Activated T-cell treated with anti-CD3 and anti-CD28 coated beads, Interleukin-2, amount 50 U/mL, for 24 hours (primary cell): ENCODE measurements at regions not wholly inside any gene's neighbourhood (a gene's known extent, or its start where the extent isn't known, plus 50 kb on each side); places are given as distances from the start of the nearest gene placed in this dataset.

Source experiments
- DNase-seq: peaks from one replicate; pipeline ENCODE4 v3.0.0-alpha.2; 2020
- H3K27ac Mint-ChIP-seq: 2 replicates; pipeline ENCODE4 v1.8.0; 2020; ENCODE audit warnings: mild to moderate bottlenecking, mixed read lengths
- H3K27me3 Mint-ChIP-seq: 2 replicates; pipeline ENCODE4 v1.8.0; 2020; ENCODE audit warnings: mixed read lengths
- H3K36me3 Mint-ChIP-seq: 2 replicates; pipeline ENCODE4 v1.8.0; 2020; ENCODE audit warnings: low read depth, mixed read lengths
- H3K4me1 Mint-ChIP-seq: 2 replicates; pipeline ENCODE4 v1.8.0; 2020; ENCODE audit warnings: low read depth, mixed read lengths
- H3K4me3 Mint-ChIP-seq: 2 replicates; pipeline ENCODE4 v1.8.0; 2020; ENCODE audit warnings: mild to moderate bottlenecking, moderate library complexity, mixed read lengths
- H3K9me3 Mint-ChIP-seq: 2 replicates; pipeline ENCODE4 v1.8.0; 2020; ENCODE audit warnings: mixed read lengths

GRCh38 chr3:159861369-159861987 lies 127.2 kb upstream of the IL12A start:
- no peak for DNase-seq
- Mint-ChIP-seq H3K27me3 (peaks cover 14% of the 10 kb centered on the region), H3K4me3 (no peak overlapping the region), H3K27ac (no peak overlapping the region), H3K36me3 (no peaks in the 10 kb centered on the region), H3K9me3 (no peaks in the 10 kb centered on the region), H3K4me1 (peaks cover 4% of the 10 kb centered on the region)

DNA sequence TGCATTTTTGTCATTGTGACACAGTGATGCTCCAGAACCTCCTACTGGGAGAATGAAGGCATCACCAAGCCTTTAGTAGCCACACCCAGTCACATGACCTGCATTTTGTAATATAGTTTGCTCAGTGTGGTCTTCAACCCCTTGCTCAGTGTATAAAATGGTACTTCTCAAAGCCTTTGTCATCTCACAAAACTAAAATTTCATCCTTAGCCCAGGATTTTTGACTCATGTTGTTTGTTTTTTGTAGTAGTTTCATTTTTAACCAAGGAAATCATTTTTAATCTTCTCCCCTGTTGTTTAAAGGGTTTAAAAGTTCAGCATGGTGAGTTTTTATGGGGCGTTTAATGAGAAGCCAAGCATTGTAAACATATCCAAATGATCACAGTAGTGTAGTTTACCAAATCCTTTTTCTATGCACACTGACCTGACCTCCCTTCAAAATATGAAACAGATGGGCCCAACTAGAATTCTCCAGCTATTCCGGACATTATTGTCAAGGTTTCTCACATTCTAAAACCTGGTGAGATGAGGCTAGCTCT lies 123.5 kb upstream of the IL12A start:
- H3K27me3 Mint-ChIP-seq = no peaks in the 10 kb centered on the region
- H3K36me3 Mint-ChIP-seq = no peaks in the 10 kb centered on the region

GRCh38 chr3:159866201-159866746 lies 122.4 kb upstream of the IL12A start:
- Mint-ChIP-seq H3K4me3 (no peak overlapping the region), H3K4me1 (no peaks in the 10 kb centered on the region), H3K27ac (no peak overlapping the region), H3K27me3 (no peaks in the 10 kb centered on the region), H3K36me3 (no peaks in the 10 kb centered on the region), H3K9me3 (no peaks in the 10 kb centered on the region)
- no peak for DNase-seq

More for the DNA sequence above, 123.5 kb upstream of the IL12A start:
- Mint-ChIP-seq H3K4me3 (no peak overlapping the region), H3K9me3 (no peaks in the 10 kb centered on the region), H3K4me1 (no peaks in the 10 kb centered on the region), H3K27ac (no peak overlapping the region)
- DNase-seq = no peak

DNA sequence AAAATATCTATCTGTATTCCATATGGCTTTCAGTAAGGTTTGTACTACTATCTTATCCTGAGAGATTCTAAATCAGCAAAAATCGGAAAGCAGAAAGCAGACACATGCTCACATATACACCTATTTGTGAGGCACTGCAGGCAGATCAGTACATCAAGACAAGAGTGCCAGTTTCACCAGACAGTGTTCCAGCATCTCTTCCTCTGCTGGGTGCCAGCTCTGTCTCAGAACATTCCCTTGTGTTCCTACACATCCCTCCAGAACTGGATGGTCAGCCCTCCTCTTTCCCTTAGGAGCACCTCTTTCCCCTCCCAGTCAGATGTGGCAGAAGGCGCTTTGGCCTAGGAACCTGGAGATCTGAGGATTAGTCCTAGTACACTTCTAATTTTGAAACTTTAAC lies 121.3 kb upstream of the IL12A start:
- H3K27ac Mint-ChIP-seq = no peak overlapping the region
- no peaks in the 10 kb centered on the region for H3K36me3 Mint-ChIP-seq
- H3K4me1 Mint-ChIP-seq = no peaks in the 10 kb centered on the region
- DNase-seq = no peak
- no peaks in the 10 kb centered on the region for H3K9me3 Mint-ChIP-seq
- peaks cover 3% of the 10 kb centered on the region for H3K27me3 Mint-ChIP-seq
- no peak overlapping the region for H3K4me3 Mint-ChIP-seq

DNA sequence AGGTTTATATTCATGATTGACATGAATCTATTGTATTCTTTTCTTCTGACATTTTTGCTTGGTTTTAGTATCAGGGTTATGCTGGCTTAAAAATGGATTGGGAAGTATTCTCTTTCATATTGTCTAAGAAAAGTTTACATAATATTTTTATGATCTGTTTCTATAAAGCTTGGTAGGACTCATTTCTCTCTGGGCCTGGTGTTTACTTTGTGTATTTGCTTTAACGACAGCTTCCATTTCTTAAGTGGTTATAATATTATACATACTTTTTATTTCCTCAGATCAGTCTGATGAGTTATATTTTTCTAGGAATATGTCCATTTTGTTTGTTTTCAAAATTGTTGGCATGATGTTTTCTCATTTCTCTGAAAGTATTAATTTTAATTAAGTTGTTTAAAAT lies 117.9 kb upstream of the IL12A start:
- Mint-ChIP-seq H3K9me3 (no peaks in the 10 kb centered on the region), H3K27me3 (peaks cover 11% of the 10 kb centered on the region), H3K36me3 (no peaks in the 10 kb centered on the region), H3K4me1 (no peaks in the 10 kb centered on the region), H3K27ac (no peak overlapping the region), H3K4me3 (no peak overlapping the region)
- DNase-seq = no peak

GRCh38 chr3:159872374-159873109 lies 116.1 kb upstream of the IL12A start:
- Mint-ChIP-seq H3K4me1 (no peaks in the 10 kb centered on the region), H3K27ac (no peak overlapping the region), H3K9me3 (no peaks in the 10 kb centered on the region), H3K4me3 (no peak overlapping the region), H3K27me3 (peaks cover 12% of the 10 kb centered on the region), H3K36me3 (no peaks in the 10 kb centered on the region)
- no peak for DNase-seq

GRCh38 chr3:159875116-159875515 lies 113.5 kb upstream of the IL12A start:
- Mint-ChIP-seq H3K9me3 (no peaks in the 10 kb centered on the region), H3K27ac (no peak overlapping the region), H3K36me3 (no peaks in the 10 kb centered on the region)

DNA sequence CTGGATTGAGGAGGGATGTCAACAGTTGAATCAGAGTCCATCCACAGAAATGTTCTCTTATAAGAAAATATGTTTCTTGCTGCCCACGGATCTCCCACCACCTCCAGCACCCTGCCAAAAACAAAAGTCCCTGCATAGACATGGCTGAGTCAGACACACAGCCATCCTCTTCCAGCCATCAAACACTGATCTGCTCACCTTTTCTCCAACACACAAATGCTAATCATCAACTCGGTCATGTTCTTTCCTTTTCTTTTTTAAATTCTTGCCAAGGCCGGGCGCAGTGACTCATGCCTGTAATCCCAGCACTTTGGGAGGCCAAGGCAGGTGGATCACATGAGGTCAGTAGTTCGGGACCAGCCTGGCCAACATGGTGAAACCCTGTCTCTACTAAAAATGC lies 110.7 kb upstream of the IL12A start:
- DNase-seq = no peak
- H3K36me3 Mint-ChIP-seq = no peaks in the 10 kb centered on the region
- H3K27me3 Mint-ChIP-seq = peaks cover 18% of the 10 kb centered on the region
- H3K9me3 Mint-ChIP-seq = no peaks in the 10 kb centered on the region
- no peak overlapping the region for H3K27ac Mint-ChIP-seq
- H3K4me1 Mint-ChIP-seq = no peaks in the 10 kb centered on the region
- no peak overlapping the region for H3K4me3 Mint-ChIP-seq

More at GRCh38 chr3:159875116-159875515, 113.5 kb upstream of the IL12A start:
- peaks cover 17% of the 10 kb centered on the region for H3K27me3 Mint-ChIP-seq
- no peak overlapping the region for H3K4me3 Mint-ChIP-seq
- no peaks in the 10 kb centered on the region for H3K4me1 Mint-ChIP-seq
- DNase-seq = no peak

- H3K27ac Mint-ChIP-seq = no peak overlapping the region
- no peak for DNase-seq
- no peak overlapping the region for H3K4me3 Mint-ChIP-seq
- peaks cover 15% of the 10 kb centered on the region for H3K27me3 Mint-ChIP-seq
- no peaks in the 10 kb centered on the region for H3K9me3 Mint-ChIP-seq
- no peaks in the 10 kb centered on the region for H3K4me1 Mint-ChIP-seq
- no peaks in the 10 kb centered on the region for H3K36me3 Mint-ChIP-seq
These were observed 109.5 kb upstream of the IL12A start for GRCh38 chr3:159879146-159879545.

- no peaks in the 10 kb centered on the region for H3K9me3 Mint-ChIP-seq
- no peak overlapping the region for H3K27ac Mint-ChIP-seq
- H3K27me3 Mint-ChIP-seq = peaks cover 13% of the 10 kb centered on the region
- H3K4me3 Mint-ChIP-seq = no peak overlapping the region
- DNase-seq = no peak
- H3K36me3 Mint-ChIP-seq = no peaks in the 10 kb centered on the region
- no peaks in the 10 kb centered on the region for H3K4me1 Mint-ChIP-seq
These were observed 109.0 kb upstream of the IL12A start for GRCh38 chr3:159879598-159879997.

DNA sequence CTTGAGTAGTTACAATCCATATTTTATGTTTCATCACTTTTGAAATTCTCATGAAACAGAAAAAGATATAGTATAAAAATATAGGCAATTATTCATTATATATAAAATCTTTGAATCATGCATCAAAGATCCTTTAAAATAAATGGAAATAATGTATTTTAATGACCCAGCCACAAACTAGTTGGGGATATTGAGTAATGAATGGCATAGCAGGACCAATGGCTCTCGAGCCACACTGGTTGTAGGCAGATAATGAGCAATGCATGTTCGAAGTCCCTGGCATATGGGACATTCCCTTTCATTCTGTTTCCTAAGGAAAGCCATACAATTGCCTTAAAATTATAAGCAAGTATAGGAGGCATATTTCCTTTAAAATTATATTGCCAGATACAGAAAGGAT lies 107.4 kb upstream of the IL12A start:
- no peak overlapping the region for H3K27ac Mint-ChIP-seq
- H3K36me3 Mint-ChIP-seq = no peaks in the 10 kb centered on the region
- H3K4me3 Mint-ChIP-seq = no peak overlapping the region
- H3K27me3 Mint-ChIP-seq = peaks cover 13% of the 10 kb centered on the region
- H3K4me1 Mint-ChIP-seq = no peaks in the 10 kb centered on the region
- H3K9me3 Mint-ChIP-seq = no peaks in the 10 kb centered on the region
- DNase-seq = no peak

- no peak for DNase-seq
- Mint-ChIP-seq H3K36me3 (no peaks in the 10 kb centered on the region), H3K4me1 (no peaks in the 10 kb centered on the region), H3K4me3 (no peak overlapping the region), H3K27me3 (peaks cover 13% of the 10 kb centered on the region), H3K9me3 (no peaks in the 10 kb centered on the region), H3K27ac (no peak overlapping the region)
These were observed 106.8 kb upstream of the IL12A start for GRCh38 chr3:159881828-159882309.

- H3K27me3 Mint-ChIP-seq = peaks cover 13% of the 10 kb centered on the region
- H3K4me1 Mint-ChIP-seq = no peaks in the 10 kb centered on the region
- no peaks in the 10 kb centered on the region for H3K9me3 Mint-ChIP-seq
- H3K36me3 Mint-ChIP-seq = no peaks in the 10 kb centered on the region
- DNase-seq = no peak
- no peak overlapping the region for H3K4me3 Mint-ChIP-seq
- H3K27ac Mint-ChIP-seq = no peak overlapping the region
These were observed 106.3 kb upstream of the IL12A start for GRCh38 chr3:159882367-159882766.

- DNase-seq = no peak
- no peaks in the 10 kb centered on the region for H3K36me3 Mint-ChIP-seq
These were observed 105.5 kb upstream of the IL12A start for GRCh38 chr3:159882790-159883779.

More at GRCh38 chr3:159882790-159883779, 105.5 kb upstream of the IL12A start:
- no peaks in the 10 kb centered on the region for H3K9me3 Mint-ChIP-seq
- peaks cover 8% of the 10 kb centered on the region for H3K27me3 Mint-ChIP-seq
- H3K4me1 Mint-ChIP-seq = no peaks in the 10 kb centered on the region
- H3K27ac Mint-ChIP-seq = no peak overlapping the region
- no peak overlapping the region for H3K4me3 Mint-ChIP-seq
